GM11168 (cell line): ENCODE measurements at regions not wholly inside any gene's neighbourhood (a gene's known extent, or its start where the extent isn't known, plus 50 kb on each side); places are given as distances from the start of the nearest gene placed in this dataset.
"Not testable (repeated sequence)": the region's sequence is repeated elsewhere in the genome, so short reads cannot be mapped to it uniquely, and the experiment has no call there.

ENCODE experiments used
- in situ Hi-C: fragments of 300-500 bp; cut with MboI; formaldehyde crosslinking; loops from one replicate; pipeline ENCODE4 v1.12.0; 2022; ENCODE audit warnings: low sequenced_read_pairs; ENCODE audit not compliant: unreplicated experiment

DNA sequence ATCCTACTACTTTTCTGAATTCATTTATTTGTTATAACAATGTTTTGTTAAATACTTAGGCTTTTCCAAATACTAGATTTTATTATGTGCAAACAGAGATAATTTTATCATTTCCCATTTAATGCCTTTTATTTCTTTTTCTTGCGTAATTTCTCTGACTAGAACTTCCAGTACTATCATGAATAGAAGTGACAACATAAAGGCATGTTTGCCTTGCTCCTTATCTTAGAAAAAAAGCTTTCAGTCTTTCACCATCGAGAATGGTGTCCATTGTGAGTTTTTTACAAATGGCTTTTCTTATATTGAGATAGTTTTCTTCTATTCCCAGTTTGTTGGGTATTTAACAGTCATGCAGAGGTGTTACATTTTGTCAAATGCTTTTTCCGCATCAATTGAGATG, 453.1 kb upstream of the ZP4 start:
- in situ Hi-C loops = no loop called here

GRCh38 chr1:238341395-238341794, 450.7 kb upstream of the ZP4 start:
- in situ Hi-C loops = no loop called here

GRCh38 chr1:238340989-238341388, 450.3 kb upstream of the ZP4 start:
- in situ Hi-C loops = no loop called here

- in situ Hi-C loops = no loop called here
Measured at GRCh38 chr1:238336531-238336930, 445.8 kb upstream of the ZP4 start.

GRCh38 chr1:238334170-238334569, 443.4 kb upstream of the ZP4 start:
- in situ Hi-C loops = no loop called here

DNA sequence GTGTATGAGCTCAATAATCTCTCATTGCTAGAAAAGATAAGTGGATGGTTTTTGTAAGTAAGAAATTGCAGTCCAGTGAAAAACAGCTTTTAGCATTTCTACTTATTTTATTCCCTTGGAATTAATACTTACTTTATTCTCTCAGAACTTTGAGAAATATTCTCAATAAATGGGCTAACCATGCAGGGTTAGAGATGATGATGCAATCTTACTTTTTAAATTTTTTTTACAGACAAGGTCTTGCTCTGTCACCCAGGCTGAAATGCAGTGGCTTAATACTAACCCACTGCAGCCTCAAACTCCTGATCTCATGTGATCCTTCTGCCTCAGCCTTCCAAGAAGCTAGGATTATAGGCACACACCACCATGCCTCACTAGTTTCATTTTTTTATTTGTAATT, 440.8 kb upstream of the ZP4 start:
- in situ Hi-C loops = no loop called here

GRCh38 chr1:238329671-238330070, 438.9 kb upstream of the ZP4 start:
- in situ Hi-C loops = no loop called here

- in situ Hi-C loops = not testable (repeated sequence)
Measured at GRCh38 chr1:238327033-238327432, 436.3 kb upstream of the ZP4 start.

- in situ Hi-C loops = not testable (repeated sequence)
Measured at GRCh38 chr1:238326479-238326878, 435.8 kb upstream of the ZP4 start.

- in situ Hi-C loops = no loop called here
Measured at GRCh38 chr1:238324211-238324864, 433.6 kb upstream of the ZP4 start.

GRCh38 chr1:238323490-238323889, 432.8 kb upstream of the ZP4 start:
- in situ Hi-C loops = no loop called here

DNA sequence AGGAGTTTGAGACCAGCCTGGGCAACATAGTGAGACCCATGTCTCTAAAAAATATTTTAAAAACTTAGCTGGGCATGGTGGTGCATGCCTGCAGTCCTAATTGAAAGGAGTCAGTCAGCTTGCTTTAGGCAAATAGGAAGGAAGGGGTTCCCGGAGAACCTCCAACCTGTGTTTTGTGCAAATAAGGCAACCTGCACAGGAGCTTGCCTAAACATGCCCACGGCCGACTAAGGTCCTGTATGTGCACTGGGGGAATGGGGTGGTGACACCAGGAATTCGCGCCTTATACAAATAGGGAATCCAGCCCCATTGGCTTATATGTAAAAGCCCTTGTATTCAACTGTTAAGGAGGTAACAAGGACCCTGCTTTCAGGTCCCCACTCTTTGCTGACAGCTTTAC, 429.2 kb upstream of the ZP4 start:
- in situ Hi-C loops = no loop called here

- in situ Hi-C loops = no loop called here
Measured at GRCh38 chr1:238318294-238319110, 427.8 kb upstream of the ZP4 start.

DNA sequence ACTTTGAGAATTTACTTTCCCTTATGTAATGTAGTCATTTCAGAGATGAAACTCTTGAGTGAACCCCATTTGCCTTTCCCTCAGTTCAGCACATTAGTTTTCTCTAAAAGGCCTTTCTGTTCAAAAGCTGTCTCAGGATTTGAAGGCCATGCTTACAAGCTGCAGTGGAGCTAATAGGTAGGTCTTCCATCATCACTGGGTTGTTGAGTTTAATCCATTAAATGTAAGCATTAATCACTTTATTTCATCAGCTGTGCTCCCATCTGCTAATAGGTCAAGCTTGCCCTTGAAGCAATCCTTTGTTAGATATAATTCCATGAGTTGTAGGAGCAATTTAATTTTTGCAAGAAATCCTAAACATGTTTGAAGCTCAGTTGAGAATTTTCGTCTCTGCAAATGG, 422.2 kb upstream of the ZP4 start:
- in situ Hi-C loops = no loop called here

- in situ Hi-C loops = no loop called here
Measured at GRCh38 chr1:238306411-238306810, 415.7 kb upstream of the ZP4 start.

DNA sequence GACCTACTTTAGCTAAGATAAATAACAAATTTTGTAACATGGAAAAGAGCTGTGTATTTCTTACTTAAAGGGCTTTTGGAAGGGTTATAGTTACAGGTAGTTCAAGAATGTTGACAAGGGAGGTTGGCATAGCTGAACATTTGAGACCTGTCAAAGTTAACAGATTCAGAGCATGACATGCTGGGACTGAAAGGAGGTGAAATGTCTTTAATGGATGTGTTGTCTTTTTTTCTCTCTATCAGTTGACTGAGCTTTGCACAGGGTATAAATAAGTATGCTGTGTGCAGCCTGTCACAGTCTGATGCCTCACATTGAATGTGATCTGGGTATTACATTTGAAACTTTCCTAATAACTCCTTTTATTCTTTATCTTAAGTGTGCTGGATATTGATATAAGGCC, 411.9 kb upstream of the ZP4 start:
- in situ Hi-C loops = no loop called here

- in situ Hi-C loops = no loop called here
Measured at GRCh38 chr1:238296371-238296770, 405.6 kb upstream of the ZP4 start.

GRCh38 chr1:238293075-238293474, 402.4 kb upstream of the ZP4 start:
- in situ Hi-C loops = no loop called here

DNA sequence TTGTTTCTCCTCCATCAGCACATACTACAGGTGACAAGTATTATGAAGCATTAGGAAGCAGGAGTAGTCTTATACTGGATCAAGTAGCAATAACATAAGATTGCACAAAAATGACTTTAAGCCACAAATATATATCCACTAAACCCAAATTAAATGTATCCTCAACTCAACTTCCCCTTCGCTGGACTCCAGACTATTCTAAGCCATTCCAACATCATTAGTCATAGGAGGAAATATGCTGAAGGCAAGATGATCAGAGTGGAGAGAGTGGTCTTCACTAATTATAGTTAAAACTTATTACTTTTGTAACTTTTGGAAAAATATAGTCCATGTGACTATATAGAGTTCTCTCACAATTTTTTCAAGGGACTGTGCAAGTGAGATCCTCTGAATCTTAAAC, 390.7 kb upstream of the ZP4 start:
- in situ Hi-C loops = no loop called here

GRCh38 chr1:238279694-238280380, 389.1 kb upstream of the ZP4 start:
- in situ Hi-C loops = no loop called here

DNA sequence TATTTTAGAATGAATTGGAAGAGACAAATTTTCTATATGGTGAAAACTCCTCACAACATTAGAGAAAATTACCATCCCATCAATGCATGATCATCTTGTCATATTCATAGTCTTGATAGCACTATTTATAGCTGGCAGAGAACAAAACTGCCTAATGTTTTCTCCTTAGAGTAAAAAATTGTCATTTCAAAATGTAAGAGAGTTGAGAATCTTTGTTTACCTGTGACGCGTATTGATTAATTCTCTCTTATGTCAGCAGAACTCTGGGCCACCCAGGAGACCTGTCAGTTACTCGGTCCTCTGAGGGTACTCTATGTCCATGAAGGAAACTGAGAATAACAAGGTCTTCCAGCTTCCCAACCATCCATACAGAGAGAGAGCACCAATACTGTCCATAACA, 381.4 kb upstream of the ZP4 start:
- in situ Hi-C loops = no loop called here
